ENCODE measurements at regions not wholly inside any gene's neighbourhood (a gene's known extent, or its start where the extent isn't known, plus 50 kb on each side); places are given as distances from the start of the nearest gene placed in this dataset.

DNA sequence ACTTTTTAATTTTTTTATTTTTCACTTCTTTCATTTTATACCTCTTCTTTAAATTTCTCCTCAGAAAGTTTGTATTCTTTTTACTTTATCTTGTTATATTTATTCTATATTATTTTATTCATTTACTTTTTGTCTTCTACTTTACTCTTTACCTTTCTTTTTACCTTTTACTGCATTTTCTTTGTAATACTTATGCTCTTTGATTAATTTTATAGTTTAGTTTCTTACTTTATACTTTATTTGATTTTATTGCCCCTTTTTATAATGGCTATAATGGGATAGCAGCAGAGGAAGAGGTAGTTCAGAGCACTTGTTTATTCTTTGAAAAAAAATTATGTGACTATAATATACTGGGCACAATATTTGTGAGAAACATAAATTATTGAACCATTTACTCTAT lies 542.6 kb upstream of the SPRY2 start:
- TF ChIP-seq CTCF (IDR thresholded peaks at IDR 0.05) (no peak), POLR2A (IDR thresholded peaks at IDR 0.05) (no peak)
